ENCODE measurements at regions not wholly inside any gene's neighbourhood (a gene's known extent, or its start where the extent isn't known, plus 50 kb on each side); places are given as distances from the start of the nearest gene placed in this dataset.
"Not testable (repeated sequence)": the region's sequence is repeated elsewhere in the genome, so short reads cannot be mapped to it uniquely, and the experiment has no call there.

GRCh38 chr5:26364624-26365023, 673.8 kb downstream of the CDH9 start:
- TF ChIP-seq, protein P1, sequence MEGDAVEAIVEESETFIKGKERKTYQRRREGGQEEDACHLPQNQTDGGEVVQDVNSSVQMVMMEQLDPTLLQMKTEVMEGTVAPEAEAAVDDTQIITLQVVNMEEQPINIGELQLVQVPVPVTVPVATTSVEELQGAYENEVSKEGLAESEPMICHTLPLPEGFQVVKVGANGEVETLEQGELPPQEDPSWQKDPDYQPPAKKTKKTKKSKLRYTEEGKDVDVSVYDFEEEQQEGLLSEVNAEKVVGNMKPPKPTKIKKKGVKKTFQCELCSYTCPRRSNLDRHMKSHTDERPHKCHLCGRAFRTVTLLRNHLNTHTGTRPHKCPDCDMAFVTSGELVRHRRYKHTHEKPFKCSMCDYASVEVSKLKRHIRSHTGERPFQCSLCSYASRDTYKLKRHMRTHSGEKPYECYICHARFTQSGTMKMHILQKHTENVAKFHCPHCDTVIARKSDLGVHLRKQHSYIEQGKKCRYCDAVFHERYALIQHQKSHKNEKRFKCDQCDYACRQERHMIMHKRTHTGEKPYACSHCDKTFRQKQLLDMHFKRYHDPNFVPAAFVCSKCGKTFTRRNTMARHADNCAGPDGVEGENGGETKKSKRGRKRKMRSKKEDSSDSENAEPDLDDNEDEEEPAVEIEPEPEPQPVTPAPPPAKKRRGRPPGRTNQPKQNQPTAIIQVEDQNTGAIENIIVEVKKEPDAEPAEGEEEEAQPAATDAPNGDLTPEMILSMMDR (IDR thresholded peaks at IDR 0.05): not testable (repeated sequence)
- not testable (repeated sequence) for TF ChIP-seq POLR2A (IDR thresholded peaks at IDR 0.05)
